Transverse colon (tissue), 3 donors: ENCODE measurements at regions not wholly inside any gene's neighbourhood (a gene's known extent, or its start where the extent isn't known, plus 50 kb on each side); places are given as distances from the start of the nearest gene placed in this dataset.
"Not testable (repeated sequence)": the region's sequence is repeated elsewhere in the genome, so short reads cannot be mapped to it uniquely, and the experiment has no call there.

Experiments used
- EP300 ChIP-seq: sonication (generic); formaldehyde crosslinking; IDR thresholded peaks from one replicate; pipeline ENCODE4 v1.6.1; 2017; ENCODE audit warnings: antibody characterized with exemption, low read depth
- POLR2A ChIP-seq: fragments of 450-650 bp; IDR thresholded peaks from one replicate; pipeline ENCODE4 v1.6.1; 2016; ENCODE audit warnings: antibody characterized with exemption, mild to moderate bottlenecking, moderate library complexity
- TF ChIP-seq, protein P1 (sequence below), 5 experiments: fragments of 200-600 bp in 3 of 5; fragments of 450-650 bp in 2 of 5; sonication (generic) in 3 of 5; IDR thresholded peaks; 1 replicate in 2 of 5; 2 replicates in 3 of 5; pipeline ENCODE4 v1.5.1; 2016 to 2017; ENCODE audit warnings: antibody characterized with exemption in 5 of 5, inconsistent platforms in 3 of 5, mild to moderate bottlenecking in 2 of 5, moderate library complexity in 1 of 5

DNA sequence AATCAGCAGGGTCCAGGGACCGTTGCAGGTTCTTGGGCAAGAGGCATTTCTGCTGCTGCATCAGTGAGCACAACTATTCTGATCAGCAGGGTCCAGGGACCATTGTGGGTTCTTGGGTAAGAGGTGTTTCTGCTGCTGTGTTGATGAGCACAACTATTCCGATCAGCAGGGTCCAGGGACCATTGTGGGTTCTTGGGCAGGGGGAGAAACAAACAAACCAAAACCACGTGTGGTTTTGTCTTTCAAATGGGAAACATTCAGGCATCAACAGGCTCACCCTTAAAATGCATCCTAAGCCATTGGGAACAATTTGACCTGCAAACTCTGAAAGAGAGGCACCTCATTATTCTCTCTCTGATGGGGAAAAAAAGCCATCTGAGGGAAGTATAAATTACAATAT is 377.4 kb downstream of the OMA1 start:
- not testable (repeated sequence) for TF ChIP-seq EP300, POLR2A
- TF ChIP-seq, protein P1, sequence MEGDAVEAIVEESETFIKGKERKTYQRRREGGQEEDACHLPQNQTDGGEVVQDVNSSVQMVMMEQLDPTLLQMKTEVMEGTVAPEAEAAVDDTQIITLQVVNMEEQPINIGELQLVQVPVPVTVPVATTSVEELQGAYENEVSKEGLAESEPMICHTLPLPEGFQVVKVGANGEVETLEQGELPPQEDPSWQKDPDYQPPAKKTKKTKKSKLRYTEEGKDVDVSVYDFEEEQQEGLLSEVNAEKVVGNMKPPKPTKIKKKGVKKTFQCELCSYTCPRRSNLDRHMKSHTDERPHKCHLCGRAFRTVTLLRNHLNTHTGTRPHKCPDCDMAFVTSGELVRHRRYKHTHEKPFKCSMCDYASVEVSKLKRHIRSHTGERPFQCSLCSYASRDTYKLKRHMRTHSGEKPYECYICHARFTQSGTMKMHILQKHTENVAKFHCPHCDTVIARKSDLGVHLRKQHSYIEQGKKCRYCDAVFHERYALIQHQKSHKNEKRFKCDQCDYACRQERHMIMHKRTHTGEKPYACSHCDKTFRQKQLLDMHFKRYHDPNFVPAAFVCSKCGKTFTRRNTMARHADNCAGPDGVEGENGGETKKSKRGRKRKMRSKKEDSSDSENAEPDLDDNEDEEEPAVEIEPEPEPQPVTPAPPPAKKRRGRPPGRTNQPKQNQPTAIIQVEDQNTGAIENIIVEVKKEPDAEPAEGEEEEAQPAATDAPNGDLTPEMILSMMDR (IDR thresholded peaks at IDR 0.05): not testable (repeated sequence)
